ENCODE measurements at regions not wholly inside any gene's neighbourhood (a gene's known extent, or its start where the extent isn't known, plus 50 kb on each side); places are given as distances from the start of the nearest gene placed in this dataset.

DNA sequence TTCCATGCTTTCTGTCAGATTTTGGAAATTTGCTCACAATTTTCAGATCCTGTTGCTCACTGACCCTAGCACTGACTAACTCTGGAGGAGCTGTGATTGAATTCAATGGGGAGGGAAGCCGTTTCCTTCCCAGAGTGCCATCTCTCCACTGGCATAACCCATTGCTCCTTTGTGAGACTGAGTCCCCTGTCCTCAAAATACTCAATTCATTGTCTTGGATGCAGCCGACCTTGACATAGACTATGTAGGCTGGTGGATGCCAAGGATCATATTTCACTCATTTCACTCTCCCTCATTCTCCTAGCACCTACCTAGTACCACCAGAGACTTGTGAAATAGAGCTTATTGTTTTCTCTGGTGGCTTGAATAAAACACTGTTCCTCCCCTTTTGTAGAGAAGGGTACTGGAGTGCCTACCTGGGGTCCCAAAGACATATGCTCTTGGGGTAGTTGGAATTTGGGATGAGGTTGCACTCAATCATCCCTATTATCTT lies 511.3 kb upstream of the ZMIZ1 start:
- no peak for DNase-seq (ENCODE audit: low spot score)

DNA sequence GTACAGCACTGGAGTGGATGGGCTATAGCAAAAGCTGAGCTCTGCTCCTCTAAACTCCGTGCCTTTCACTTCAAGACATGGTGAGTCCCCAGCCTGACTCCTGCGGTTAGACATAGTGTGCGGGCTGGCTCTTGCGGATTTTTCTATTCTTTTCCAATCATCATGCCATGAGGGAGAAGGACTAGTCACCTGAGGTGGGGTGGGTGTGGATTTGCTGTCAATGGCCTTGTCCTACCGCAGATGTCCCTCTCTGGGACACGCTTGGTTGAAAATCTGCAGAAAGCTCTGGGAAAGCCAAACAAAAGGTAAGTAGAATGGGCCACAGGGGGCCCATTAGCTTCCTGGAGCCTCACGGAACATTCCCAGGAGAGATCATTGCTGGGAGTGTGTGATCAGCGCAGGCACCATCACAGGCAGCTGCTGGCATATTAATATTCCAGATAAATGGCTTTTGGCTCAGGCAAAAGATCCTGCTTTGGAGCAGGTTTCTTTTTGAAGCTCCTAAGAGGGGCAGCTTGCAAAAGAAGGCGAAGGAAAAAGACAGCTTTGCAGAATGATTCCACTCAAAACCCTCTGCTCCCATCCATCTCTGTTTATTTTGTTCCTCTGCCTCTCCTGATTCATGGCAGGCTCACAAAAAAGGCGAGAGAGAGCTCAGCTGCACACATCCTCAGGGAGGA lies 509.0 kb upstream of the ZMIZ1 start:
- DNase-seq (ENCODE audit: low spot score) = no peak

DNA sequence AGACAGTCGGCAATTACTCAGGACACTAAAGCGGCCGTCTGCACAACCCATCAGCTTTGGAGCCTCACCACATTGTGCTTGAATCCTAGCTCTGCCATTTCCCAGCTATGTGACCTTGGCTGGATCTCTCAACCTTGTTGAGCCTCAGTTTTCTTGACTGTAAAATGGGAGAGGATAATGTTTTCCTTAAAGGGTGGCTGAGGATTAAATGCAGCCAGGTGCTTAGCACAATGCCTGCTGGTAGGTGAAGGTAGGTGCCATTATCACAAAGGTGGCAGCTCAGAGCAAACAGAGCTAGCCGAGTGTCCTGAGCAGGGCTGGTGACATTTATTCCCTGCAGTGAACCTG lies 508.5 kb upstream of the ZMIZ1 start:
- DNase-seq (ENCODE audit: low spot score) = no peak

DNA sequence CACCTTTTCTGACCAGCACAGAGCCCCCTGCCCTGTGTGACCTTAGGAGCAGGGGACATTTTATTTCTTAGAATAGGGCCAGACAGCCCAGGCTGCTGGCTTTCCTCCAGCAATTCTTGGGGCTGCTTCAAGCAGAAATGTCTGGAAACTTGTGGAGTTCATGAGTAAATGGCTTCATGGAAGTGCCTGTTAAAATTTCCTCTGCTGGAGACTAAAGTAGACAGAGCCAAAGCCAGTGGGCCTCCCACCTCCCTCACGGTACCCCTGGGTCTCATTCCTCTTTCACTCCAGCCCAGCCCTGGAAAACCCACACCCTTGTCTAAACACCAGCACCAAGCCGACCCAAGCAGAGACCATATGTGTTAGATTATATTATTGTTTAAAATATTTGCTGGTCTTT lies 505.5 kb upstream of the ZMIZ1 start:
- DNase-seq (ENCODE audit: low spot score) = no peak

DNA sequence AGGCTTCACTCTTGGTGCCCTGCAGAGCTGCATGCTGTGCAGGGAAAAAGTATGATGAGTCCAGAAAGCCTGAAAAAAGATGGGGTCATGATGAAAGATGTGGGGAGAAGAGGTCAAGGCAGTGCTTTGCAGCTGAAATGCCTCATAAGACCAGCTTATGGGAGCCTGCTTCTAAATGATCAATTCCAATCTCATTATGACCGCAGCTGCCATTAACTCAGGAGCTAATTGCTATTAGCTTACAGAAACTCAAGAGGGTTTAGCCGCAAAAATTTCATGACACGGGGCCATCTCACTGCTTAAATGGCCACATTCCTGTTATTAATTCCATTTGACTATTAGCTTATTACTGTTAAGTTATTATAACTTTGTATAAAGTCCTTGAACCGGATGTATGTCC lies 502.9 kb upstream of the ZMIZ1 start:
- DNase-seq (ENCODE audit: low spot score) = no peak

DNA sequence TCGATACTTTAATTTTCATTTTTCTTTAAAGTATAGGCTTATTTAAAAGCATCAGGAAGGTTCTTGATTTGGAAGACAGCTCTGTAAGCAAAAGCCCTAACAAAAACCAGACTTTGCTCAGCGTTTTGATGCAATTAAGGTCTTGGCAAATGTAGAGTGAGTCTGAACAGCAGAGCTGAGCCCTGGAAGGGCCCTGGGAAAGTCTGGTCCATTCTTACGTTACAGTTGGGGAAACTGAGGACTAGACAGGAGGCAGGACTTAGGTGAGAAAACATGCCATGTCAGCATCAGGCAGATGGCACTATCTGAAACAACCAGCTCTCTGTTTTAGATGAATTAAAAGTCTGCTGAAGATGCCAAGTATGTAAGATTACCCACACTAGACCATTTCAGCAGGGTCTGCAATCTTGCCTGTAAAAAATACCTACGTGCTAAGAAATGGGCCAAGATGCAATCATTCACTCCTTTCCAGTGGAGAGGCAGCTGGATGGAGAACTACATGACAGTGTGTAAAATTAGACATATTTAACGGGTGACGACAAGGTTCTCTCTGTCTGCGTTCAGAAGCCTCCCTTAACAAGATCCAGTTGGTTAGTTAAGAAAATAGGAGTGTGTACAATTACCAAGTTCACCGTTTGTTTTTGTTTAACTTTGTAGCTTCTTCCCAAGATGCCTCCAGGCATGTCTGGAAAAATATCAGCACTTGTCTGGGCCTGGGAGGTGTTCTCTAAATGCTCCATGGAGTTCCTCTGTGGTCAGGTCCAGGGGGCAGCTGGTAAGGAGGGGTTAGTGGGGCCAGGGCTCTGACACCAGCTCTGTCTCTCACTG lies 502.3 kb upstream of the ZMIZ1 start:
- DNase-seq (ENCODE audit: low spot score) = no peak

DNA sequence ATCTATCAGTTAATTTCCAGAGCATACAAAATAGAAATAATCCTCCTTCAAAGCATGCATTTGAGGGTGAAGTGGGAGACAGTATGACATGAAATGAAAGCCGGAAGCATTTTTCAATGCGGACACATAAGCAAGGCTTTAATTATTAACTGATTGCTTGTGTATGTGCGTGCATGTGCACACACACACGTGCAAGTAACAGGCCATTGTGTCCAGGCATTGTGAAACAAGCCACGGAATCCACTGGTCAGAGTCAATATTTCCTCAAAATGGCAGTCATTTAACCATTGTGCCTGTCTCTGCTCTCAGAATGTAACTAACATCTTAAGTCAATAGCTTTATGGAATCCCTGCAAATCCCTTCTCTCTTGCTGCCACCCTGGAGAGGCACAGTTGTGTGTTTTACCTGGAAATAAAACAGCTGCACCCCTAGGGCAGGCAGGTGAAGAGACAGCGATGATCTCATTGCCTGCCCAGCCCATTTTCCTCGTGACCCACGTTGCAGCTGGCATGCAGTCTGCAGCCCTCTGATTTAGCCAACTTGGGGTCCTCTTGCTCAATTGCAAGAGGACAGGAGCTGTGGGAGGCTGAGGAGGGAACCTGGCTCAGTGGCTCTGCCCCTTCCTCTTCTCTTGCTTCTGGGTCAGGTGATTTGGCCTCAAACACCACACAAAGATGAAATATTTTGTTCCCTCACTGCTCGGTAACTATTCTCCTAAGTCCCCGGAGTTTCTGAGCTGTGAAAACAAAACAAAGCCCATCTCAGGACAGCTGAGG lies 500.9 kb upstream of the ZMIZ1 start:
- DNase-seq (ENCODE audit: low spot score) = no peak

DNA sequence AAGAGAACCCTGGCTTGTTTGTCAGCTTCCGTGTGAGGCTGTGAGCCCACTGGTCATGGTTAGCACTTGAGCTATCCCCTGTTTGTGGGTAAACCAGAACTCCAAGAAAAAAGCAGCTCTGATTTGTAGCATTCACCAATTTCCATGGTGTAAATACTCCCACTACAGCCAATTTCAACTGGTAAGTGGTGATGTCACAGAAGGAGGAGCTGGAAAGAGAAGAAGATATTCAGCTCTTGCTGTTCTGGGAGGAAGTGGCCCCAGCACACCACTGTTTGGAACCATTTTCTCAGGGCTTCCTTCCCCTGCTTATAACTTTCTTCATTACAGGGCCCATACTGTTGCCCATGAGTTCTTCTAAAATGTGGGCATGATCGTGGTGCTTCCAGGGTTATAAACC lies 500.1 kb upstream of the ZMIZ1 start:
- DNase-seq (ENCODE audit: low spot score) = no peak

DNA sequence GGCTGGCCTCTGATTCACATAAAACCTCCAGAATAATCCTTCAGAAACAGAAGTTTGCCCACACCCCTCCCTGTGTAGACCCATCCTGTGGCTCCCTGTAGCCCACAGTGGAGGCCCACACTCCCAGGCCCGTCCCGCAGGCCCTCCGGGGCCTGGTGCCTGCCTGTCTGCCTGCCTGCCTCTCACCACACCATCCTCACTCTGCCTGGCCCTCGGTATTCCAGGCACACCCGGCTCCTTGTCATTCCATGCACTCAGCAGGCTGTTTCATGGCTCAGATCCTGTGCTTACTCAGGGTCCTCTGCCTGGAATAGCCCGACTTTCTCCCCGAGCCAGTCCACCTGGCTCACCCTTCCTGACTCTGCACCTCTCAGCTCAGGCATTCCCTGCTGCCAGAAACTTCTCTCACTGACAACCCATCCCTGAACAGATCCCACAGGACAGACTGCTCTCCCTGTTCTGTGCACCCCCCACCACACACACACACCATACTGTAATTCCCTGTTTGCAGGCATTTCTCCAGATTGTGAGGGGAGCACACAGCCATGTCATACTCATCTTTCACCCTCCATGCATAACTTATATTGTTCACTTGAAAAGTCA lies 498.0 kb upstream of the ZMIZ1 start:
- no peak for DNase-seq (ENCODE audit: low spot score)

DNA sequence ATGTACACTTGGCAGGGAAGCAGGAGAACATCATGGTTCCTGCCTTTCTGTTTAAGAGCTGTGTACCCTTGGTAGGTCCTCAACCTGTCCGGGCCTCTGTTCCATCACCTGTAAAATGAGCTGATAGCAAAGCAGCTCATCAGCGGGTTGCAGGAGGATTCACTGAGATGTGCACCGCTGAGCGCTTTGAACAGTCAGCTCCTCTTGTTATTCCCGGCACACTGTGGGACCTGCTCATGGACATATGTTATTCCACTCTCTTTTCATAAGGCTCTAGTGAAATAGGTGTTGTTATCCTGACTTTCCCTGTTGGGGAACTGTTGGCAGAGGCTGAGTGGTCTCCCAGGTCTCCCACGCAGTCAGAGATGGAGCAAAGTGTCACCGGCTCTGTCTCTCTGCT lies 497.5 kb upstream of the ZMIZ1 start:
- no peak for DNase-seq (ENCODE audit: low spot score)

DNA sequence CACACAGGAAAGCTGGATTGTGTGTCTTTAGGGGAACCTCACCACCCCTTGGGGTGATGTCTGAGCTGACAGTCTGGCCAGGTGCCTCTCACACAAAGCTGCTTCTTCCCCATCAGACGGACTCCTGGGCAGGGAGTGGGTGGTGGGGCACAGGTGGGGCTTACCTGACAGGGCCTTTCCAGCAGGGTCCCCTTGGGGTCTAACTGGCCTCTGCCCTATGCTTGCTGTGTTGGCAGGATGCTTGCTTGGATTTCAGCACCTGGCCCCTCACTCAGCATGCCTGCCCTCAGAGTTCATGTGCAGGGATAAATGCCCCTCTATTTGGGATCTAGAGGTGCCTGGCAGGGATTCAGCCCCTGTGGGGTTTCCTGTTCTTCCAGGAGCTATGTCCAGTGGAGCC lies 496.9 kb upstream of the ZMIZ1 start:
- DNase-seq (ENCODE audit: low spot score) = no peak

DNA sequence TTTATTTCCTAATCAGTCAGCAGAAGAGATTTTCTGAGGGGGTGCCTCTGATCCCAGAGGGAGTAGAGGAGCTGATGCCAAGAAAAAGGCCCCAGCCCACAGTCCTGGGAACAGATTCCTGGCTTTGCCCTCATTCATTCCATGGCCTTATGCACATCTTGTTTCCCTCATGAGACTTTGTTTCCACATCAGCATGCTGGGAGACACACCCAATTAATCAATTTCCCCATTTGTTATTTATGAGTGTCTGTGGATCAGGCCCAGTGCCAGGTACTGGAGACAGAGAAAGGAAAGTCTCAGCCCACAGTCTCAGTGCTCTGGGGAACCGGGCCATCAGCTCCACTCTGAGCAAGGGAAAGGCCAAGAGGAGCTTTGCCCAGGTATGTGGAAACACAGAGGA lies 496.2 kb upstream of the ZMIZ1 start:
- no peak for DNase-seq (ENCODE audit: low spot score)

DNA sequence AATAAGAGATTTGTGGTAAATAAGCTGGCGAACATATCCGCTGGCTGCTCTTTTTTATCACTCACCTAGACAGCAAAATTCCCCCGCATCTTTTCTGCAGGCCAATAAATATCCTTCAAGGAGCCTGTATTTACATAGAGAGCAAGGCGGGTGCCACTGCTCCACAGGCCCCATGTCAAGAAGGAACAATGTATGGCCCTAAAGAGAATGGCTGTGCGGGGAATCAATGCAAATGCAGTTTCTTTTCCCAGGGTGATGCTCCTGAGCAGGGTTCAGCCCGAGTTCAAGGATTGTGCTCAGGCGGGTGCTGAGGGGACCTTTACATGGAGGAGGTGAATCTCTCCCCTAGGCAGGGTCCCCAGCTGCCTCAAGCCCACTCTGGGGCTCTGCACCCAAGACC lies 494.2 kb upstream of the ZMIZ1 start:
- no peak for DNase-seq (ENCODE audit: low spot score)

DNA sequence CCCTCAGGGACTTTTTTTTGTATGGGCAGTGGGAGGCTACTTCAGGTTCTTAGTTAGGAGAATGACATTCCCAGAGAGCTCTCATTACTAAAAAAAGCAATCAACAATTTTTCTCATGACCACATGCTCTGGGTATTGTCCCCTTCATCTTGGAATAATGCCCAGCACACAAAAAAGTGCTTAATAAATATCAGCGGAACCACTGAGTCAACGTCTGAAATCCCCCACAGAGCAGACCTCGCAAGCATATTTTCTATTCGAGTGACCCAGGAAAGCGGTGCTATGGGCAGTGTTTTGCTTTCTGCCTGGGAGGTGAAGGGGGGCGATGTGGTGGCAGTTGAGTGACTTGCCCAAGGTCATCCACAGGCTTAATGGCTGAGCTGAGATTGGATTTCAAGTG lies 493.4 kb upstream of the ZMIZ1 start:
- no peak for DNase-seq (ENCODE audit: low spot score)

DNA sequence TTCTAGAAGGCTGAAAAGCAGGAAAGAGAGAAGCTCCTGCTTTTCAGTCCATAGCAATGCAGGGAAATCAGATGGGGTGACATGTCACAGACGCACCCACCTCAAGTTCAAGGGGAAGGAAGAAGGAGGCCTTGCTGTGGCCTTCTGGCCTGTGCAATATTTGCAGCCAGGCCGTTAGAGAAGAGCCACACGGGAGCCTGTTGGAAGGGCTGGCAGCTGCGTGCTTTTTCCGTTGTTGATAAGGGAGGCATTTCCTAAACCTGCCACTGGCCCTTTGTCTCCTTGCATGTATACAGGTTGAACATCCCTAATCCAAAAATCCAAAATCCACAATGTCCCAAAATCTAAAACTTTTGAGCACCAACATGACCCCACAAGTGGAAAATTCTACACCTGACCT lies 492.5 kb upstream of the ZMIZ1 start:
- DNase-seq (ENCODE audit: low spot score) = no peak

DNA sequence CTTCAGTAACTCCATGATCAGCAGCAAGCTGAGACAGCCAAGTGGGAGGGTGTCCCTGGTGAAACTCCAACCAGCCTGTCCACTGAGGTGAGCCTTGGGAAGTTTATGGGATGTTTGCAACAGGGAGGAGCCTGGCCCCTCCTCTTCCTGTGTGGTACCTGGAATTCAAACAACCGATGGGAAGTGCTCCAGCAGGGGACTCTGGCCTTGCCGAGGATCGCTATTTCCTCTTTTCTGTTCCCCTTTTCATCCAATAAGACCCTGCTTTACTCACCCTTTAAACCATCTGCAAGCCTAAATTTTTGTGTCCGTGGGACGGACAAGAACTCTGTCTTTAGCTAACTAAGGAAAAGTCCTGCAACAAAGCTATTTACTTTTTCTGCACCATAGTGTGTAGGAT lies 491.1 kb upstream of the ZMIZ1 start:
- DNase-seq (ENCODE audit: low spot score) = no peak

DNA sequence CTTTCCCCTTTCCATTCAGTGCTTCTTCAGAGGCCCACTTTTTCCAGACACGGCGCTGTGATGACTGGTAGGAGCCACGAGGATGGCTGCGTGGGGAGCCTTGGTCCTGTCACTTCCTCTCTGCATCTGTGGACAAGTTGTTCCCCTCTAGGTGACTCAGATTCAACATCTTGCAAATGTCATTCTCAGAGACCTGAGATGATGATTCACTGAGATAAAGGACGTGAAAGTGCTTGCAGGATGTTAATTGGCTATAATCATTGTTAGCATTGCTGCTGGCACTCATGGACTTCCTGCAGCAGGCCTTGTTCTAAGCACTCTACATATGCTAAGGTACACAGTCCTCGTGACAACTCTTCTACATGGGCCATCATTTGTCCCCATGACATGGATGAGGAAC lies 489.8 kb upstream of the ZMIZ1 start:
- DNase-seq (ENCODE audit: low spot score) = peak; percentile 51

DNA sequence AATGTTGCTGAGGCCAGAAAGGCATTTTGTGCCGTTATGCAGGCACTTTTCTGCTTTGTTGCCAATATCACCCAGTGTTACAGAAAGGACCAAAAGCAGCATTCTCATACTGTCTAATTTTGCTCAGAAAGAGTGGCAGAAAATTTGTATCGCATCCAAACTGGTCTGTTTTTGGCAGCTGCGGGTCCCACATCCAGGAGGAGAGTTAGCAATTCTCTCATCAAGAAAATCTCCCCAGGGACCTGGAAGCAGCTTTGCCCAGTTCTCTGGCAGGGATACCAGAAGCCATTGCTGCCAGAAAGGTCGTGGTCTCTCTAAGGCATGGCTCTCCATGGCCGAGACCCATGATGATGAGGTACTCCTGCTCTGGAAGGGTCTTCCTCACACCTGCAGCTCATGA lies 489.2 kb upstream of the ZMIZ1 start:
- DNase-seq (ENCODE audit: low spot score) = no peak

DNA sequence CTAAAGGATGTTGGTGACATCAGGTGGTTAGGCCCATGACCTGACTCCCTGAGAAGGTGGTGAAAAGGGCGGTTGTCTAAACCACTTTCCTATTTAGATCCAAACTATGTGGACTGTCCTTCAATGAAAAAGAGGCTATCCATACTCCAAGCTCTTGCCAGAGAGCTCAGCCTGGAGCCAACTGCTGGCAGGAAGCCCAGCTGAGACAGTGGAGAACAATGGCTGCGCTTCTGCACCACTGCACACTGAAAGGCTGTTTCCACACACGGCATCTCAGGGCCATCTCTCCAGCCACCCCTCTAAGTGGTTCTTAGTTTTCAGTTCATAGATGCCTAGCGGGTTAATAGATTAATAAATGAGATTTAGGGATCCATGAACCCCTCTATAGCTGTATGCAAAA lies 488.8 kb upstream of the ZMIZ1 start:
- DNase-seq (ENCODE audit: low spot score) = no peak

DNA sequence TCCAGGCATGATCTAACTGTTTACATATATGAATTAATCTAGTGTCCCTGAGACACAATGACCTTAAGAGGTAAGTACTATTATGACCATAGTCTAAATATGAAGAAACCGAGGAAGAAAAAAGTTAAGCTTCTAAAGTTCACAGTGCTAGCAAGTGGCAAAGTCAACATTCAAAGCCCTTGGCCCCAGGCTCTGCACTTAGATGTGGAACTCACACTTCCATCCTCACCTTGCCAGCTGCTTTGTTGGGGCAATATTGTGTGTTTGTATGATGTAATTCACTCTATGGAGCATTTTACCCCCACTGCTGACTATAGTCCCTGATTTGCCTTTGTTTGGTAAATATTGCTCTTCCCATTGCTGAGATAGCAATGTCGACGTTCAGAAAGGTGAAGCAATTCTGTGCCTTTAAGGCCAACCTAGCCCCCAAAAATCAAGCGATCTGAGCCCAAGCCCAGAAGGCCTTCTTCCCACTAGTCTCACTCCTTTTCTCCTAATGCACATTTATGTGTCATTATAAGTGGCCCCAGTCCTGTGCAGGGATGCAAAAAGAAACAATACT lies 487.6 kb upstream of the ZMIZ1 start:
- no peak for DNase-seq (ENCODE audit: low spot score)

DNA sequence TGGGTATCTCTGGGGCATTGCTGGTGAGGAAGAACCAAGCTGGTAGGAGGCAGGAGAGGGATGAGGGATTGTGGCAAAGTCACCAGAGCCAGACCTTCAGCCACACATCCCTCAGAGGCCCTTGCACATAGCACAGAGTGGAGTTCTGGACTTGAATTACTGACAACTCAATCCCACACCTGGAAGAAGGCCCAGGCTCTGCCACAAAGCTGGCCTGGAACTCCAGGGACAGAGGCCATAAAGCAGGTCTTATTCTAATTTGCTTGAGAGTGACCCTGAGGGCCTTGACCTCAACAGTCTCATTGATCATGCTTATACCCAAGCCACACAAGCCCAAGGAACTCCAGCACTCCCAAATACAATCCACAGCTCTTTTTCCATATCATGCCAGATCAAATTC lies 486.2 kb upstream of the ZMIZ1 start:
- DNase-seq (ENCODE audit: low spot score) = no peak

DNA sequence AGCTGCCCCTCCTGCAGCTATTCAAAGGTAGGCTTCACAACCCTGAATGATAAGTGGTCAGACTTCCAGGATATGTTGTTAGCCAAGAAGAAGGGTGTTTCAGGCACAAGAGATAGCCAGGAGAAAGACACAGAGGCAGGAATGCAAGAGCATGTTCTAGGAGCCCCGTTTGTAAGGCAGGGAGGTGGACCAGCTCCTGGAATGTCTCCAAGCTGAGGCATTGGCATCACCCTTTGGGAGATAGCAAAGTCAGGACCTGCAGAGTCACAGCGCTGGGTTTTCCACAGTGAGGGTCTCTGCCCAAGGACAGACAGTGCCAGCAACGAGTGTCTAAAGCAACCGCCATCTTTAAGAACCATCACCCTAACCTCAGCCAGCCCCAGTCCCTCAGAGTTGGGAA lies 484.5 kb upstream of the ZMIZ1 start:
- no peak for DNase-seq (ENCODE audit: low spot score)

Data from A172 (cell line).